22Rv1 (cell line): ENCODE measurements at regions not wholly inside any gene's neighbourhood (a gene's known extent, or its start where the extent isn't known, plus 50 kb on each side); places are given as distances from the start of the nearest gene placed in this dataset.

Source experiments
- CTCF ChIP-seq: fragments of 450-650 bp; IDR thresholded peaks from 2 replicates; pipeline ENCODE4 v1.5.1; 2017; ENCODE audit warnings: mild to moderate bottlenecking
- ZFX ChIP-seq: fragments of 450-650 bp; IDR thresholded peaks from 2 replicates; pipeline ENCODE4 v1.6.1; 2017; ENCODE audit warnings: antibody characterized with exemption, borderline replicate concordance

- TF ChIP-seq CTCF (no peak), ZFX (no peak)
These were observed 165.2 kb downstream of the NSG2 start for GRCh38 chr5:174210596-174211276.
